Left lung (tissue), 4 donors: ENCODE measurements at regions not wholly inside any gene's neighbourhood (a gene's known extent, or its start where the extent isn't known, plus 50 kb on each side); places are given as distances from the start of the nearest gene placed in this dataset.

Experiments
- ATAC-seq: fragments of 200-7000 bp; cut with Tn5 transposase; one replicate; pipeline ENCODE4 v1.9.1; 2020; ENCODE audit warnings: moderate library complexity
- DNase-seq, 4 donors: peaks; one replicate each; pipeline ENCODE4 v3.0.0-alpha.2; 2013 to 2020
- H3K27ac ChIP-seq, 2 donors: fragments of 200-600 bp; sonication (generic) in 1 of 2; one replicate each; pipeline versions ENCODE4 v1.5.0 to v1.8.0; 2020 to 2021
- H3K27me3 ChIP-seq, 2 donors: fragments of 200-600 bp; sonication (generic) in 1 of 2; one replicate each; pipeline versions ENCODE4 v1.5.0 to v1.8.0; 2020 to 2021
- H3K36me3 ChIP-seq, 2 donors: fragments of 200-600 bp; sonication (generic) in 1 of 2; one replicate each; pipeline versions ENCODE4 v1.5.0 to v1.8.0; 2020 to 2021
- H3K4me1 ChIP-seq, 2 donors: fragments of 200-600 bp; one replicate each; pipeline ENCODE4 v1.8.0; 2021
- H3K4me3 ChIP-seq, 2 donors: fragments of 200-600 bp; sonication (generic) in 1 of 2; one replicate each; pipeline versions ENCODE4 v1.5.0 to v1.8.0; 2020 to 2021; ENCODE audit warnings: mild to moderate bottlenecking in 1 of 2
- H3K9me3 ChIP-seq, 2 donors: fragments of 200-600 bp; sonication (generic) in 1 of 2; one replicate each; pipeline versions ENCODE4 v1.5.0 to v1.8.0; 2020 to 2021
- CTCF ChIP-seq, 2 donors: fragments of 200-600 bp; sonication (generic) in 1 of 2; IDR thresholded peaks; one replicate each; pipeline versions ENCODE4 v1.5.0 to v1.8.0; 2021; ENCODE audit warnings: antibody characterized with exemption in 2 of 2
- intact Hi-C, 2 donors: fragments of 100-400 bp; cut with DNase I; formaldehyde crosslinking; loops; one replicate each; pipeline versions ENCODE4 v1.11.2 to v1.14.2; 2022
- donor health status: DM: no; HTN: yes; CAD: no.
- donor health status: DM: no; HTN: no; CAD: no.

GRCh38 chr14:34043627-34044372 lies 92.9 kb upstream of the EGLN3 start:
- intact Hi-C loops = no loop called here
- no peak for ATAC-seq
- no peak for DNase-seq
- Histone ChIP-seq H3K9me3 (no peaks in the 10 kb centered on the region), H3K4me3 (no peak overlapping the region), H3K4me1 (no peaks in the 10 kb centered on the region), H3K36me3 (no peaks in the 10 kb centered on the region), H3K27me3 (no peaks in the 10 kb centered on the region), H3K27ac (no peak overlapping the region)
- TF ChIP-seq CTCF (IDR thresholded peaks at IDR 0.05) = no peak

GRCh38 chr14:34041220-34041619 lies 90.3 kb upstream of the EGLN3 start:
- no peaks in the 10 kb centered on the region for H3K36me3 ChIP-seq
- H3K4me3 ChIP-seq = no peak overlapping the region
- intact Hi-C loops = no loop called here
- peaks cover 0 to 2% of the 10 kb centered on the region in 2 donors for H3K4me1 ChIP-seq
- no peaks in the 10 kb centered on the region for H3K27me3 ChIP-seq
- no peak overlapping the region for H3K27ac ChIP-seq
- no peaks in the 10 kb centered on the region for H3K9me3 ChIP-seq
- TF ChIP-seq CTCF (IDR thresholded peaks at IDR 0.05) = no peak
- ATAC-seq (no peak), DNase-seq (no peak)

GRCh38 chr14:34040766-34041165 lies 89.9 kb upstream of the EGLN3 start:
- H3K27me3 ChIP-seq = no peaks in the 10 kb centered on the region
- no peak for DNase-seq
- TF ChIP-seq CTCF (IDR thresholded peaks at IDR 0.05) = no peak
- no peak for ATAC-seq
- H3K4me1 ChIP-seq = peaks cover 0 to 4% of the 10 kb centered on the region in 2 donors
- no peak overlapping the region for H3K27ac ChIP-seq
- intact Hi-C loops = no loop called here
- no peak overlapping the region for H3K4me3 ChIP-seq
- H3K36me3 ChIP-seq = no peaks in the 10 kb centered on the region
- H3K9me3 ChIP-seq = no peaks in the 10 kb centered on the region

GRCh38 chr14:34039428-34040047 lies 88.7 kb upstream of the EGLN3 start:
- no peak for ATAC-seq
- no peak overlapping the region for H3K27ac ChIP-seq
- intact Hi-C loops = no loop called here
- H3K27me3 ChIP-seq = no peaks in the 10 kb centered on the region
- DNase-seq = no peak
- no peak overlapping the region for H3K4me3 ChIP-seq
- H3K36me3 ChIP-seq = no peaks in the 10 kb centered on the region
- H3K9me3 ChIP-seq = no peaks in the 10 kb centered on the region
- TF ChIP-seq CTCF (IDR thresholded peaks at IDR 0.05) = no peak
- peaks cover 0 to 4% of the 10 kb centered on the region in 2 donors for H3K4me1 ChIP-seq

- no peaks in the 10 kb centered on the region for H3K27me3 ChIP-seq
- intact Hi-C loops = no loop called here
- H3K4me1 ChIP-seq = peaks cover 0 to 4% of the 10 kb centered on the region in 2 donors
- no peaks in the 10 kb centered on the region for H3K9me3 ChIP-seq
- DNase-seq = no peak
- H3K27ac ChIP-seq = no peak overlapping the region
- no peaks in the 10 kb centered on the region for H3K36me3 ChIP-seq
- TF ChIP-seq CTCF (IDR thresholded peaks at IDR 0.05) = no peak
- ATAC-seq = no peak
- no peak overlapping the region for H3K4me3 ChIP-seq
Measured at GRCh38 chr14:34038358-34039057, 87.6 kb upstream of the EGLN3 start.
